ENCODE measurements at regions not wholly inside any gene's neighbourhood (a gene's known extent, or its start where the extent isn't known, plus 50 kb on each side); places are given as distances from the start of the nearest gene placed in this dataset.

GRCh38 chr1:24993871-24994580 lies 64.0 kb upstream of the RUNX3 start:
- Histone ChIP-seq H3K27me3 (ENCODE audit: control insufficient read depth, insufficient read depth, low read length) (peaks cover 30% of the 10 kb centered on the region), H3K36me3 (ENCODE audit: control insufficient read depth, insufficient read depth, low read length) (no peaks in the 10 kb centered on the region), H3K4me3 (ENCODE audit: low read depth, low read length) (no peak overlapping the region)
- no peak for DNase-seq (ENCODE audit: low read depth)
- no peak for TF ChIP-seq CTCF (IDR thresholded peaks at IDR 0.05; ENCODE audit: insufficient read depth, low read length, poor library complexity, severe bottlenecking)

DNA sequence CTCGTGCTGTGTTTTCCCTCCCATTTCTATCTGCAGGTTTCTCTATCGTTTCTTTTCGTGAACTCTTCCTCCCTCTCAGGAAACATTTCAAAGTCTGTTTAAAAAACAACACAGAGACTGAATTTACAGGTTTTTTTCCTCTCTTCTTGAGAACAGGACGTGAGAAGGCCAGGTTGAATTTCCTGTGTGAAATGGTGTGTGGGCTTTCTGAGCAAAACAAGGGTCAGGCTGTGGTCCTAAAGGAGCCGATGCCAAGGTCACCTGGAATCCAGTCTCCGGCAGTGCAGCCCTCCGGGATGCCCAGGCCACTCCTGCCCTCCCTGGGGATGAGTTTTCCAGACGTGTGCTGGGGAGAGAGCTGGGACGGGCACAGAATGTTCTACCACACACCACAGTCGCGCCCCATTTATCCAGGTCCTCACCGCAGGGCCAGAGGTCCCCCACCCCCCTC lies 62.7 kb upstream of the RUNX3 start:
- Histone ChIP-seq H3K4me3 (ENCODE audit: low read depth, low read length) (no peak overlapping the region), H3K36me3 (ENCODE audit: control insufficient read depth, insufficient read depth, low read length) (no peaks in the 10 kb centered on the region), H3K27me3 (ENCODE audit: control insufficient read depth, insufficient read depth, low read length) (peaks cover 36% of the 10 kb centered on the region)
- no peak for DNase-seq (ENCODE audit: low read depth)
- TF ChIP-seq CTCF (IDR thresholded peaks at IDR 0.05; ENCODE audit: insufficient read depth, low read length, poor library complexity, severe bottlenecking), result no peak

DNA sequence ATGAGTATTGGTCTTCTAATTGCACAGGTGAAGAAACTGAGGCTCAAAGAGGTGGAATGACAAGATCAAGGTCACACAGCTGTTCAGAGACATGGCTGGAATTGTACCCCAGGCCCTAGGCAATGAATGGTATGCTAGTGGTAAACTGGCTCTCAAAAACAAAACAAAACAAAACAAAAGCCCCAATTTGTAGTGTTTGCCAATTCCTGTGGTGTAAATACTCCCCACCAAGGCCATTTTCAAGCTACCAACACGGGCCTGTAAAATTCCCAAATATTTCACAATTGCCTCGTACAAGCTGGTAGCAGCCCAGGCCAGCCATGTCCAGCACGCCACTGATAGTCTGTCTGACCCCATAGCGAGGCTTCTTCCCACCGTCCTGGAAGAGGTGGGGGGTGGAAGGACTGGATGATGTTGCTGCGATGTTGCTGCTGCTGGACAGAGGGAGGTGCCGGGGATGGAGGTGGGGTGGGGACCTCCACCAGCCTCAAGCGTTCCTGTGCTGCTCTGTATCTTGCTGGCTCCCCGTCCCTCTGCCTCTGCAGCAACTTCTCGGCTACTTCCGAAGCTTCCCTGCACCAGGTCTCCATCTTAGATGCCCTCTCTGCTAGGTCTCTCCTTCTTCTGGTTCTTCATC lies 62.2 kb upstream of the RUNX3 start:
- no peak for TF ChIP-seq CTCF (IDR thresholded peaks at IDR 0.05; ENCODE audit: insufficient read depth, low read length, poor library complexity, severe bottlenecking)
- H3K27me3 ChIP-seq (ENCODE audit: control insufficient read depth, insufficient read depth, low read length), result peaks cover 40% of the 10 kb centered on the region

DNA sequence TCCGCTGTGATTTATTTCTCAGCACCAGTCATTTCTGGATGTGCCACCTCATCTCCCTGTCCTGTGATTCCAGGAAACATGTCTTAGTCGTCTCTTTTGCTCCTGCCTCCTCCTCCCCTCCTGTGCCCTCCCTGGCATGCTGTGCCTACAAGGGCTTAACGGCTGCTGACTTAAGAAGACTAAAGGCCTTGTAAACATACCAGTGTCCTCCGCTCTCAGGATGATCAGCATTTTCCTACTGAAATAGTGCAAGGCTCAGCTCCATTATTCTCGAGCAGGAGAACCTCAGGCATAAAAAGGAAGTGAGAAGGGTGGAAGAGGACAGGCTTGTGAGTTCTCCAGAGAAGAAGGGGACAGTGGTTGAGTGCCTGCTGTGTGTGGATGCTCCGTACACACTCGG lies 61.6 kb upstream of the RUNX3 start:
- DNase-seq (ENCODE audit: low read depth), result no peak
- H3K27me3 ChIP-seq (ENCODE audit: control insufficient read depth, insufficient read depth, low read length), result peaks cover 44% of the 10 kb centered on the region
- TF ChIP-seq CTCF (IDR thresholded peaks at IDR 0.05; ENCODE audit: insufficient read depth, low read length, poor library complexity, severe bottlenecking), result no peak
- no peaks in the 10 kb centered on the region for H3K36me3 ChIP-seq (ENCODE audit: control insufficient read depth, insufficient read depth, low read length)
- no peak overlapping the region for H3K4me3 ChIP-seq (ENCODE audit: low read depth, low read length)

More for the DNA sequence above, 62.2 kb upstream of the RUNX3 start:
- Histone ChIP-seq H3K36me3 (ENCODE audit: control insufficient read depth, insufficient read depth, low read length) (no peaks in the 10 kb centered on the region), H3K4me3 (ENCODE audit: low read depth, low read length) (no peak overlapping the region)
- no peak for DNase-seq (ENCODE audit: low read depth)

DNA sequence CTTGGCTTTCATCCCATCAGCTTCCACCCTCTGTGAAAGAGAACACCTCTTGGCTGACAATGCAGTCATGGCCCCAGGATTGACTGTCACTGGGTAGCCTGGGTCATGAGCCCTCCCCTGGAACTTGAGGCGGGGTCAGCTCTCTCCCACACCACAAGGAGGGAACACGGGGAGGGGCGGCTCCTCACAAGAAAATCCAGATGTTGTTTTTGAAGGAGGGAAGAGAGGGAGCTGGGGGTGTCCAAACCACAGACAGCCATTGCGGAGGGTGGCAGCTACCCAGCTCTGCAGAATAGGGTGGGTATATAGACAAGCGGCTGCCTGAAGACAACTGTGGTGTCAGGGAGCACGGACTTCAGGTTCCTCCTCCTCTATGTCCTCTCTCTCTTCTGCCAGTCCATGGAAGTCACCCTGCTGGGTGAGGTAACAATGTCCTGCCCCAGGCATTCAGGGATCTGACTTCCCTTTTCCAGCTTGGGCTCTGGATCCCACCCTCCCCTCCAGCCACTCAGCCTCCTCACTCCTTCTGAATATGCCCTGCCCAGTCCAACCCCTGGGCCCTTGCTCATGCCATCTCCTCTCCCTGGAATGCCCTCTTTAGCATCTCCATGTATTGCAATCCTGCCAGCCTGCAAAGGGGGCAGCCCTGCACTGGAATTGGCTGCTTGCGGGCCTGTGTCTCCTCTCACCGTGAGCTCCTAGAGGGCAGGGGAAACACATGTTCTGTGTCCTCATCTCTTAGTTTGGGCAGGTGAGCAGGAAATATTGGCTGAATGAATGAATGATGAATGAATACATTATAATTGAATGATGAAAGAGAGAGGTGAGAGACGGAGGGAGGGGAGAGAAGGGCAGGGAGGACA lies 60.9 kb upstream of the RUNX3 start:
- Histone ChIP-seq H3K36me3 (ENCODE audit: control insufficient read depth, insufficient read depth, low read length) (no peaks in the 10 kb centered on the region), H3K27me3 (ENCODE audit: control insufficient read depth, insufficient read depth, low read length) (peaks cover 45% of the 10 kb centered on the region), H3K4me3 (ENCODE audit: low read depth, low read length) (no peak overlapping the region)
- no peak for TF ChIP-seq CTCF (IDR thresholded peaks at IDR 0.05; ENCODE audit: insufficient read depth, low read length, poor library complexity, severe bottlenecking)
- DNase-seq (ENCODE audit: low read depth), result no peak
